ENCODE measurements at regions not wholly inside any gene's neighbourhood (a gene's known extent, or its start where the extent isn't known, plus 50 kb on each side); places are given as distances from the start of the nearest gene placed in this dataset.

DNA sequence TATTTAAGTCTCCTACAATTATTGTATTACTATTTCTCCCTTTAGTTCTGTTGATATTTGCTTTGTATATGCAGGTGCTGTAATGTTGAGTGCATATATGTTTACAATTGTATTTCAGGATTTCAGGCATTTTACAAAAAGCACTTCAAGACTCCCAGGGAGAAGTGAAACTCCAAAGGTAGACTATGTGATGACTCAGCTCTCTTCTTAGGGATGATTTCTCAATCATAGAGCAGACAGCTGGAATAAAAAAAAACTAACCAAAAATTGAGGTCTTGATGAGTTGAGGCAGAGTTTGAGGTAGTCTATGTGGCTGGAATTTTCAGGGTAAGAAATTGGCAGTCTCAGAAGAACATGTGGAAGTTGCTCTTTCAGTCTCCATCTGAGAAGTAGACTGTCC, 786.1 kb downstream of the TFAP2A start:
- TF ChIP-seq, protein P1, sequence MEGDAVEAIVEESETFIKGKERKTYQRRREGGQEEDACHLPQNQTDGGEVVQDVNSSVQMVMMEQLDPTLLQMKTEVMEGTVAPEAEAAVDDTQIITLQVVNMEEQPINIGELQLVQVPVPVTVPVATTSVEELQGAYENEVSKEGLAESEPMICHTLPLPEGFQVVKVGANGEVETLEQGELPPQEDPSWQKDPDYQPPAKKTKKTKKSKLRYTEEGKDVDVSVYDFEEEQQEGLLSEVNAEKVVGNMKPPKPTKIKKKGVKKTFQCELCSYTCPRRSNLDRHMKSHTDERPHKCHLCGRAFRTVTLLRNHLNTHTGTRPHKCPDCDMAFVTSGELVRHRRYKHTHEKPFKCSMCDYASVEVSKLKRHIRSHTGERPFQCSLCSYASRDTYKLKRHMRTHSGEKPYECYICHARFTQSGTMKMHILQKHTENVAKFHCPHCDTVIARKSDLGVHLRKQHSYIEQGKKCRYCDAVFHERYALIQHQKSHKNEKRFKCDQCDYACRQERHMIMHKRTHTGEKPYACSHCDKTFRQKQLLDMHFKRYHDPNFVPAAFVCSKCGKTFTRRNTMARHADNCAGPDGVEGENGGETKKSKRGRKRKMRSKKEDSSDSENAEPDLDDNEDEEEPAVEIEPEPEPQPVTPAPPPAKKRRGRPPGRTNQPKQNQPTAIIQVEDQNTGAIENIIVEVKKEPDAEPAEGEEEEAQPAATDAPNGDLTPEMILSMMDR (IDR thresholded peaks at IDR 0.05; ENCODE audit: low read depth, low read length): no peak
- H3K4me3 ChIP-seq (ENCODE audit: low read depth, low read length): no peak overlapping the region

DNA sequence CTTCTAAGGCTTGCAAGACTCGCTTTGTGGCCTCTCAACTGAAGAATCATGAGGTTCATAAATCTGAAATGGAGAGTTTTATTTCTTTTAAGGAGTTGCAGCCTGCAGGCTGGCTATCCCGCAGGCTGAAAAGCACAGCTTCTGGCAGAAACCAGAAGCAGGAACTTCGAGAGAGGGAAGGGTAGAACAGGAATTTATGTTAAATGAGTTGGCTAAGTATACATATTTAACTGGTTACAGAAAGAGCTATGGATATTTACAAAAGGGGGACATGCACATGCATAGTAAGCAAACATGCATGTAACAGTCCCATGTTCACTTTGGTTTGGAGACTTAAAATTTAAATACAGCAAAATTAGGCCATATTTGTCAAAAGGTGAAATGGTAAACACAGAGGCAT, 787.0 kb downstream of the TFAP2A start:
- no peak overlapping the region for H3K4me3 ChIP-seq (ENCODE audit: low read depth, low read length)
- TF ChIP-seq, protein P1 (IDR thresholded peaks at IDR 0.05; ENCODE audit: low read depth, low read length): no peak

DNA sequence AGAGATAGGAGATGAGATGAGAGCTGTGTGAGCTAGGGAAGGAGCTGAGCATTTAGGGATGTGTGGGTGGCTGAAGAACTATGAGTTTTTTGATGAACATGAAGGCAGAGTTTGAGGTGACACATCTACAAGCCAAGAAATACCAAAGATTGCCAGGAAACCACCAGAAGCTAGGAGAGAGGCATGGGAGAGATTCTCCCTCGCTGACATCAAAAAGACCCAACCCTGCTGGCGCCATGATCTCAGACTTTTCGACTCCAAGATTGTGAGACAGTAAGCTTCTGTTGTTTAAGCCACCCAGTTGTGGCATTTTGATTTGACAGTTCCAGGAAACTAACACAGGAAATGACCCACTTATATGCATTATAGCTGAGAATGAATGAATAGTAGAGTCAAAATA, 790.9 kb downstream of the TFAP2A start:
- H3K4me3 ChIP-seq (ENCODE audit: low read depth, low read length): no peak overlapping the region
- TF ChIP-seq, protein P1 (IDR thresholded peaks at IDR 0.05; ENCODE audit: low read depth, low read length): no peak

DNA sequence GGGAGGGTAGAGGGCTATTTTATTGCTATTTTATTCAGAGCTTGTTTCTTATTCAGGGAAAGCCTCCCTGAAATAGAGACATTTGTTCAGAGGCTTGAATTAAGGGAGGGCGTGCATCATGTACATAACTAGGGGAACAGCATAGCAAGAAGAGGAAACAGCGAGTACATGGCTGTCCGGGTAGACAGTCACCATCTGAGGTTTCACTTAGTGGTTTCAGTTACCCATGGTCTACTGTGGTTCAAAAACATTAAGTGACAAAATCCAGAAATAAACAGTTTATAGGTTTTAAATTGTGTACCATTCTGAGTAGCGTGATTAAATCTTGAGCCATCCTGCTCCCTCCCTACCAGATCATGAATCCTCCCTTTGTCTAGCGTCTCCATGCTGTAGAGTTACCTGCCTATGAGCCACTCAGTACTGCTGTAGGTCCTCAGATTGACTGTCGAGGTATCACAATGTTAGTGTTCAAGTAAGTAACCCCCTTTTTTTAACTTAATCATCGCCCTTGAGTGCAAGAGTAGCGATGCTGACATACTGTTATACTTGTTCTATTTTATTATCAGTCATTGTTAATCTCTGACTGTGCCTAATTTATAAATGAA, 791.5 kb downstream of the TFAP2A start:
- TF ChIP-seq, protein P1 (IDR thresholded peaks at IDR 0.05; ENCODE audit: low read depth, low read length): no peak
- H3K4me3 ChIP-seq (ENCODE audit: low read depth, low read length): no peak overlapping the region

DNA sequence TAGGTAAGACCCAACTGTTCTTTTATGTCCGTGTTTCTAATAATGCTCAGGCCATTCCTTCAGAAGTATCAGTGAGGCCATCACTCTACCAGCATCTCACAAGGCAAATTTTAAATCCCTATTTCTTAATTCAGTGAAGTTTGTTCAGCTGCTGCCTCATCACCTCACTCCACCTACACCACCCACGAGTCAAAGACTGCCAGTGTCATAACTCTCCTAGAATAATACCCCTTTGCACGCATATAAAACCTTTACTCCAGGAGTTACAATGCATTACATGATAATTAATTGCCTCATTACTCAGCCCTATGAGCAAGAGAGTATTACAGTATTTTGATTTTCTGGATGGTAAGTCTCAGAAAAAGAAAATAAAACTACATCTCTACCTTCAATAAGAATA, 793.6 kb downstream of the TFAP2A start:
- H3K4me3 ChIP-seq (ENCODE audit: low read depth, low read length): no peak overlapping the region
- TF ChIP-seq, protein P1 (IDR thresholded peaks at IDR 0.05; ENCODE audit: low read depth, low read length): no peak

DNA sequence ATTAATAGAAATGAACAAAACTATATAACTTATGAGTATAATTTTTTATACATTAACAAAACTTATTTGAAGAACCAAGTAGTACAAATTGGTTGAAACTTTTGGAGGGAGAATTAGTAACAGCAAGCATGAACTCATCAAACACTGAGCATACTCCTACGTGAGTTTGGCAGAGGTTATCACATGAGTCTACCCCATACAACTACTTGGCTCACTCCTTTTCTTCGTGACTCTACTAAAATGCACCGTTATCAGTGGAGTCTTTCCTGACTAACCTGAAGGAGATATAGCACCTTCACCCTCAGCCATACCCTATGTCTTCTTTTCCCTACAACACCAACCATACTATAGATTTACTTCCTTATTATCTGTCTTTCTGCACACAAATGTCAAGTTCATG, 794.2 kb downstream of the TFAP2A start:
- H3K4me3 ChIP-seq (ENCODE audit: low read depth, low read length): no peak overlapping the region
- TF ChIP-seq, protein P1 (IDR thresholded peaks at IDR 0.05; ENCODE audit: low read depth, low read length): no peak

DNA sequence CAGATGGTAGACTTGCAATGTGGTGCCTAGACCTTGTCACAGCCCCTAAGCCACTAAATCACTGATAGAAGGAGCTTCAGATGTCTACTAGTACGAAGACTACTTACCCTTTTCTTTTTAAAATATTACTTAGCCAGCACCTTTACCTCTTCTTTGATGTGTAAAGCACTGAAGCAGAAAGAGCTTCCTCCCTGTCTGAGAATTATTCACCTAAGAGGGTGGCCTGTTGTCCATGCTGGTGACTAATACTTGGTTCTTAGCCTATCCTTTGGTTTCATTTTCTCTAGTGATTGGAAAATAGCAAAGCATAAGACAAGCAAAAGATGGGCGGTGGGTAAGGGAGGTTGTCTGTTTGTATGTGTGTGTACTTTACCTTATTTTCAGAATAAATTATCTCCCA, 794.6 kb downstream of the TFAP2A start:
- TF ChIP-seq, protein P1 (IDR thresholded peaks at IDR 0.05; ENCODE audit: low read depth, low read length): no peak
- H3K4me3 ChIP-seq (ENCODE audit: low read depth, low read length): no peak overlapping the region

Measured in WI38 (cell line).